Stimulated activated CD4-positive, alpha-beta T cell treated with anti-CD3 and anti-CD28 coated beads, Interleukin-2, amount 100 ng/mL, for 24 hours (primary cell): ENCODE measurements at regions not wholly inside any gene's neighbourhood (a gene's known extent, or its start where the extent isn't known, plus 50 kb on each side); places are given as distances from the start of the nearest gene placed in this dataset.
"Not testable (repeated sequence)": the region's sequence is repeated elsewhere in the genome, so short reads cannot be mapped to it uniquely, and the experiment has no call there.

Source experiments
- DNase-seq, 2 donors: peaks; one replicate each; pipeline ENCODE4 v3.0.0-alpha.2; 2020

- not testable (repeated sequence) for DNase-seq
These were observed 53.4 kb upstream of the PSMA1 start for GRCh38 chr11:14573539-14574057.

DNA sequence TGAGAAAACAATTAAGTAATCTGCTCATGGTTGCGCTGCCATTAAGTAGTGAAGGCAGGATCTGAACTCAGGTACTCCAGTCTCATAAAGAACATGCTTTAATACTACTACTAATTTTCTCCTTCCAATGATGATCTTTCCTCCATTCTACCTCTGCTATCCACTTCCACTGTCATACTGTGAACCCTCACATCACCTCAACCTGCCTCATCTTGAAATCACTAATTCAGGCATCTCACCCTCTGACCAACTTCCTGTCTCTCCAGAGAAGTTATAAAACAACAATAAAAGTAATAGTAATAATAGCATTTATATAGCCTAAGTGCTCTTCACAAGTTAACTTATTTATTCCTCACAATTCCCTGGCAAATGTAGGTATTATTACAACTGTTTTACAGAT is 57.1 kb upstream of the PSMA1 start:
- DNase-seq, result no peak

GRCh38 chr11:14577835-14578529 is 57.8 kb upstream of the PSMA1 start:
- no peak for DNase-seq

DNA sequence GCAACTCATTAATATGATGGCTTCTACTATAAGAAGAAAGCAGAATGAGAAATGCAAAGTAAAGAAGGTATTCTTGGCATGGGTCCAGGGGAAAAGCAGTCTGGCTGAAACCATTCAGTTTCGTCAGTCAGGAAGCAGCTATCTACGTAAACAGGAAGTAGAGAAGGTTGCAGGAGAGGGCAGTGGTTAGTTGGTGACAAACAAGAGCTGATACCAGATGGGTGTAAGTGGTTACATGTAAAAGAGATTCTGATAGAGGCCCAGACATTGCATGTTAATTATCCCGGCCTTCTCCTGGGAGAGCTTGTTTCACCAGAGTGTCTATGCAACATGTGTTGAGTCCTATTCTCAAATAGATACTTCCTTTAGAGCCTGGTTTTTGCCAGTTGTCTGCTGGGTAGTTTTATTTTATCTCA is 58.4 kb upstream of the PSMA1 start:
- DNase-seq, result peak in 1 of 2 donors; percentile 57

GRCh38 chr11:14579646-14580045 is 59.5 kb upstream of the PSMA1 start:
- no peak for DNase-seq

GRCh38 chr11:14582793-14583192 is 60.8 kb upstream of the PDE3B start:
- no peak for DNase-seq

- no peak for DNase-seq
These were observed 60.2 kb upstream of the PDE3B start for GRCh38 chr11:14583252-14584034.

GRCh38 chr11:14584035-14584363 is 59.6 kb upstream of the PDE3B start:
- DNase-seq, result no peak

DNA sequence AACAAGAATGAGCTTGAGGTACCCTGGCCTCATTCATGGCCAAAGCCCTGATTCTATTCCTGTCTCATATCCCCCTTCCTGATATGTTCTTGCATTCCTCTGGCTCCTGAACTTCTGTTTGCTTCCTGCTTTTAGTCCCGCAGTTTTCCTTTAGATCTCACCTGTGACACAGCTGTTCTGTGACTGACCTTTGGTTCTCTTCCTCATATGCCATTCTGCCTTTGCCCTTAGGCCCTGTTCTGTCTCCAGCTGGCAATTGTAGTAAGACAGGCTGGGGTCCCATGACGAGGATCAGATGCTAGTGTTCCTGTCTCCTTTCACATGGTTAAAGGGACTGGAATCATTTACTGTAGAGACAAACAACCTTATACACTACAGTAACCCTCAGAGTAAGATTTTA is 59.0 kb upstream of the PDE3B start:
- DNase-seq, result no peak

GRCh38 chr11:14585438-14585837 is 58.2 kb upstream of the PDE3B start:
- DNase-seq, result no peak

DNA sequence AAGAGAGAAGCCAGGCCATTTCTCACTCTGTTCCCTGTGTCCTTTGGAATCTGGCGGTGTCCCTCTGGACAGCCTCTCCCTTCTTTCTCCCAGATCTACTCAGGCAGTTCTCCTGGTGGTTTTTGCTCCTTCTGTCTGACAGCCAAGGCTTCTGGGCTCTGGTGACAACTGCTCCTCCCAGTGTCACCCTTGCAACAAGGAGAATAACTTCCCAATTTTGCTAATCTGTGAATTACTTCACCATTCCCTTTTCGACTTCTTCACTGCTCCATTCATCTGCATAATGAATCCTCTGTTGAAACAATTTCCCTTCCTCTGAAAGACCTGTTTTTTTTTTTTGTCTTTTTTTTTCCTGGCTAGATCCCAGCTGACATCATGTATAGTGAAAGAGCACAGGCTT is 56.3 kb upstream of the PDE3B start:
- no peak for DNase-seq

DNA sequence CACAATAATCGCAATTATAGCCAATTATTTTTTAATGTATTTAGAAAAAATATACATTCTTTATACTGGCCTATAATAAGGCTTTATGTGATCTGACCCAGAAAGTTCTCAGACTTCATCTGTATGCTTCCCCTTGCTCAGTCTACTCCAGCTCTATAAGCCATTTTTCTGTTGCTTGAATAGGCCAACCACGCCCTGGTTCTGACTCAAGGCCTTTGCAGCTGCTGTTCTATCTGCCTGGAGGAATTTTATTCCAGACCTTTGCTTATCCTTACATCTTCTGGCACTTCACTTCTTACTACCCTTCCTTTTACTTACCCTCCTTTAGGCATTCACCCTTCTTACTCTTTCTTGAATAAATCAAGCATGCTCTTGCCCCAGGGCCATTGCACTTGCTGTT is 54.9 kb upstream of the PDE3B start:
- no peak for DNase-seq

DNA sequence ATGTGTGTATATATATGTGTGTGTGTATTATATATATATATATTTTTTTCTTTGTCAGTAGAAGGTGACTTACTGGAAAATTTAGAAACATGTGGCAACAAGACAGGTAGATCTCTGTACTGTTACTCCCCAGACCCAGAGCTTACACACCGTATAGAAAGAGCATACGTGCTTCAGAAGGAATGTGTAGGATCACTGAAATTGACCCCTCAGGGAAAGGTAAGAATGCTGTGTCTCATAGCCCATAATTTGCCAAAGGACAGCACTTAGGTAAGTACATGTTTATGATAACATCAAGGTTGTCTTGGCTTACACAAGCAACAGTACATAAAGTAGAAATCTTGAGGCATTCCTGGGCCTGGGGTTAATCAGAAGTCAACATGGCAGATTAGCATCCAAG is 54.2 kb upstream of the PDE3B start:
- DNase-seq, result no peak

- DNase-seq, result not testable (repeated sequence)
These were observed 52.6 kb upstream of the PDE3B start for GRCh38 chr11:14591046-14591445.

DNA sequence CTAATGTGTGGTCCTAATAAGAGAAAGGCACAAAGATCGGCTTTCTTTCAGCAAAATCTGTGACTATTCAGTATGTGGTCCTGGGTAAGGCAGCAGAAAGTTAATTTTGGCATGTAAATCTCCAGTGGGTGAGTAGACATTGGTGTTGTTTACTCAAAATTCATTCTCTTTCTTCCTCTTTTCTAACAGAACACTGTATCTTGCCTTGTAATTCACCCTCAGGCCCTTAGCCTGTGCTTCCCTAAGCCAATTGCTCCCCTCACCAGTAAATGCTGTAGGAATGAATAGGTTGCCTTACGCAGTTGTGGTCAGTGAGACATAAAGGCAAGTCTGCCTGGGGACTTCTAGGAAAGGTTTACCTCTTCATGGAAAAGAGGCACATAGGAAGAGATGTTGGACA is 49.9 kb upstream of the PDE3B start:
- DNase-seq, result no peak
